HCT116 (cell line): ENCODE measurements at regions not wholly inside any gene's neighbourhood (a gene's known extent, or its start where the extent isn't known, plus 50 kb on each side); places are given as distances from the start of the nearest gene placed in this dataset.

Experiments
- ATAC-seq: fragments of 200-7000 bp; cut with Tn5 transposase; 2 replicates; pipeline ENCODE4 v1.9.1; 2020; ENCODE audit warnings: mild to moderate bottlenecking, moderate library complexity
- BruUV-seq: library from RNA; stranded (reverse); fragments of 400-500 nt; replicated peaks from 2 replicates; lab custom pipeline; 2021; lab: Mats Ljungman, UMichigan
- CTCF ChIA-PET: fragments of 300-600 bp; sonication (Branson Sonifier 250); formaldehyde crosslinking; loops from one replicate; lab custom pipeline; 2021; ENCODE audit warnings: antibody characterized with exemption; lab: Charles Lee
- POLR2A ChIA-PET: fragments of 300-600, 350-600 bp; sonication (Branson Sonifier 250); formaldehyde crosslinking; loops from one replicate; lab custom pipeline; 2021; ENCODE audit warnings: antibody characterized with exemption; lab: Charles Lee
- RAD21 ChIA-PET, 2 experiments: fragments of 300-600 bp; sonication (Branson Sonifier 250); formaldehyde crosslinking; loops; one replicate each; lab custom pipeline; 2023; ENCODE audit warnings: low total read pairs in 2 of 2; ENCODE audit not compliant: uncharacterized antibody in 2 of 2, unreplicated experiment in 2 of 2, low non-redundant PET in 1 of 2; lab: Charles Lee
- DNase-seq: peaks from one replicate; pipeline ENCODE4 v3.0.0-alpha.2; 2010; ENCODE audit warnings: low read depth, low spot score
- H2AFZ ChIP-seq: fragments of 200-600 bp; shearing (Covaris generic), sonication (generic); 2 replicates; pipeline ENCODE4 v1.6.1; 2017; ENCODE audit warnings: low read depth, mixed run types, mixed read lengths, antibody characterized with exemption, low read length; ENCODE audit not compliant: poor library complexity, severe bottlenecking
- H3K27ac ChIP-seq: 2 replicates; pipeline ENCODE4 v1.5.1; 2012; ENCODE audit warnings: low read depth, low read length
- H3K27me3 ChIP-seq: fragments of 200-600 bp; sonication (generic); 2 replicates; pipeline ENCODE4 v1.6.1; 2016; ENCODE audit warnings: mixed run types, low read length, mixed read lengths; ENCODE audit not compliant: insufficient read depth
- H3K36me3 ChIP-seq, 2 experiments: fragments of 200-500 bp in 1 of 2; fragments of 200-600 bp in 1 of 2; sonication (Bioruptor generic) in 1 of 2; sonication (generic) in 1 of 2; 2 replicates each; pipeline versions ENCODE4 v1.5.1 to v1.6.1; 2014 to 2016; ENCODE audit warnings: low read length in 2 of 2, inconsistent platforms in 1 of 2, mixed read lengths in 1 of 2, mixed run types in 1 of 2; ENCODE audit not compliant: insufficient read depth in 2 of 2, control insufficient read depth in 1 of 2
- H3K4me1 ChIP-seq, 2 experiments: fragments of 200-600 bp in 1 of 2; sonication (generic) in 1 of 2; 2 replicates each; pipeline versions ENCODE4 v1.5.1 to v1.6.1; 2012 to 2017; ENCODE audit warnings: low read length in 2 of 2, inconsistent platforms in 1 of 2, mild to moderate bottlenecking in 1 of 2, mixed read lengths in 1 of 2, mixed run types in 1 of 2, moderate library complexity in 1 of 2; ENCODE audit not compliant: insufficient read depth in 2 of 2, control insufficient read depth in 1 of 2
- H3K4me2 ChIP-seq: fragments of 200-600 bp; sonication (generic); 2 replicates; pipeline ENCODE4 v1.6.1; 2017; ENCODE audit warnings: mixed run types, low read length, mixed read lengths
- H3K4me3 ChIP-seq, 2 experiments: fragments of 200-600 bp in 1 of 2; sonication (generic) in 1 of 2; replicated peaks in 1 of 2; 2 replicates each; pipeline ENCODE4 v1.5.1; 2011 to 2016; ENCODE audit warnings: low read length in 2 of 2, control low read depth in 1 of 2, low read depth in 1 of 2, mild to moderate bottlenecking in 1 of 2, mixed read lengths in 1 of 2, mixed run types in 1 of 2
- H3K79me2 ChIP-seq: fragments of 200-600 bp; sonication (generic); 2 replicates; pipeline ENCODE4 v1.6.1; 2017; ENCODE audit warnings: mild to moderate bottlenecking, mixed run types, low read length, moderate library complexity, mixed read lengths; ENCODE audit not compliant: insufficient read depth
- H3K9ac ChIP-seq: fragments of 200-600 bp; sonication (generic); 2 replicates; pipeline ENCODE4 v1.6.1; 2016; ENCODE audit warnings: low read length, mixed read lengths
- H3K9me2 ChIP-seq: fragments of 200-600 bp; sonication (generic), shearing (Covaris generic); 2 replicates; pipeline ENCODE4 v1.6.1; 2017; ENCODE audit warnings: mixed run types, mild to moderate bottlenecking, moderate library complexity; ENCODE audit not compliant: insufficient read depth
- H3K9me3 ChIP-seq, 2 experiments: fragments of 200-500 bp in 1 of 2; fragments of 200-600 bp in 1 of 2; sonication (Bioruptor generic) in 1 of 2; sonication (generic) in 1 of 2; 2 replicates each; pipeline ENCODE4 v1.6.1; 2014 to 2017; ENCODE audit warnings: low read length in 2 of 2, mixed read lengths in 2 of 2, inconsistent platforms in 1 of 2, low read depth in 1 of 2, mild to moderate bottlenecking in 1 of 2, mixed run types in 1 of 2, moderate library complexity in 1 of 2; ENCODE audit not compliant: control insufficient read depth in 1 of 2, insufficient read depth in 1 of 2
- H4K20me1 ChIP-seq: fragments of 200-600 bp; sonication (generic), shearing (Covaris generic); 2 replicates; pipeline ENCODE4 v1.6.1; 2017; ENCODE audit warnings: mixed run types, mild to moderate bottlenecking, moderate library complexity; ENCODE audit not compliant: insufficient read depth
- ATF3 ChIP-seq: IDR thresholded peaks from 2 replicates; pipeline ENCODE4 v1.6.1; 2012
- CEBPB ChIP-seq: IDR thresholded peaks from 2 replicates; pipeline ENCODE4 v1.6.1; 2012; ENCODE audit warnings: low read depth
- EGR1 ChIP-seq: IDR thresholded peaks from 2 replicates; pipeline ENCODE4 v1.6.1; 2012; ENCODE audit warnings: low read depth
- ELF1 ChIP-seq: IDR thresholded peaks from 2 replicates; pipeline ENCODE4 v1.6.1; 2012; ENCODE audit warnings: low read depth, borderline replicate concordance
- EZH2 ChIP-seq: fragments of 200-600 bp; sonication (generic); IDR thresholded peaks from 2 replicates; pipeline ENCODE4 v1.6.1; 2017; ENCODE audit warnings: antibody characterized with exemption, mixed run types
- FOSL1 ChIP-seq: IDR thresholded peaks from 2 replicates; pipeline ENCODE4 v1.6.1; 2012; ENCODE audit warnings: low read depth
- JUND ChIP-seq: IDR thresholded peaks from 2 replicates; pipeline ENCODE4 v1.6.1; 2012
- MAX ChIP-seq: IDR thresholded peaks from 2 replicates; pipeline ENCODE4 v1.6.1; 2012
- POLR2A ChIP-seq: IDR thresholded peaks from 2 replicates; pipeline ENCODE4 v1.7.0; 2011; ENCODE audit warnings: borderline replicate concordance; ENCODE audit not compliant: insufficient read depth, insufficient read length; ENCODE audit errors: extremely low read depth
- POLR2AphosphoS5 ChIP-seq: IDR thresholded peaks from 2 replicates; pipeline ENCODE4 v1.6.1; 2011; ENCODE audit warnings: mild to moderate bottlenecking, low read depth, low read length, moderate library complexity
- REST ChIP-seq: IDR thresholded peaks from 2 replicates; pipeline ENCODE4 v1.6.1; 2012; ENCODE audit warnings: low read depth
- SP1 ChIP-seq: IDR thresholded peaks from 2 replicates; pipeline ENCODE4 v1.6.1; 2012; ENCODE audit warnings: low read depth
- ZNF274 ChIP-seq: fragments of 200-500 bp; sonication (Bioruptor generic); IDR thresholded peaks from 2 replicates; pipeline ENCODE4 v1.6.1; 2014; ENCODE audit warnings: mild to moderate bottlenecking, low read depth, low read length, inconsistent platforms
- intact Hi-C: fragments of 100-400 bp; cut with micrococcal nuclease; formaldehyde crosslinking; loops from 2 replicates; pipeline ENCODE4 v1.10.0; 2022

DNA sequence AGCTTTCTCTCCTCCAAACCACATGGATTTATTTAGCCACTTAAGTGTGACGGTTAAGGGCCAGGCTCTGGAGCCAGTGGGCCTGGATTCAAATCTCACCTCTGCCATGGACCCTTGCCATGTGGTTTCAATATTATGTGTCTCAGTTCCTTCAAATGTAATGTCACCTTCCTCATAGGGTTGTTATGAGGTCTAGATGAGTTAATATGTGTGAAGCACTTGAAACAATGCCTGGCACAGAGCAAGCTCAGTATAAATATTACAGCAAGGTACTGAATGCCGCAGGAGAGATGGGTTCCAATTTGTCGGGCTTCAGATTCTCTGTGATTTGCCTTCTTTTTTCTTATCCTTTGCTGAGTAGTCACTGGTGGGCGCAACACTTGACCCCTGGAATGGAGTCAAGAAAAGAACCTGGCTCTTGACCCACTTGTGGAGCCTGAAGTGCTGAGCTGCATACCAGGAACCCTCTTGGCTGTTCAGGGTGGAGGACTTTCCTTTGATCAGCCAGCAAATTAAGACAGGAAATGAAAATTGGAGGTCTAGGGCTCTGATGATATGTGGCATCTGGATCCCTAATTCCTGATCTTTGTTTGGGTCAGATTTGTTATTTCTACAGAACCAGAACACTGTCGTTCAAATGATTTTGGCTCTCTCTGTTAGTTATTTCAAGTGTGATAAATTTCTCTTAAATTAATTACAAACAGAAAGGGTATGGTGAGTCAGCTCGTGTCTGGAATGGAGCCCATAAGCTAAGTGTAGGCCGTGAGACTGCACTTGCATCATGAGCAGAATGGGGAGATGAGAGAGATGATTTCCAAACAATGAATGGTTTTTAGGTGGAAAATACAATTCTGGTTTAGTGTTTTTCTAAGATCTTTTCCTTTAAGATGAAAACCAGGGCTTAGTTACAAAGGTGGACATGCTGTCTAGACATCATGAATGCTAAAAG, 293.0 kb downstream of the KCNS3 start:
- no peaks in the 10 kb centered on the region for H3K27me3 ChIP-seq
- H3K9me2 ChIP-seq = no peaks in the 10 kb centered on the region
- H3K4me3 ChIP-seq = no peak overlapping the region
- no TSS peak for BruUV-seq
- H3K27ac ChIP-seq = no peak overlapping the region
- intact Hi-C loops = loop anchor here (10.0 kb wide), 1 partner anchor 697 kb away; no protein-coding TSS in a partner anchor
- ATAC-seq (no peak), DNase-seq (no peak)
- H3K4me1 ChIP-seq = no peaks in the 10 kb centered on the region
- ChIA-PET RAD21 (no interaction called here), POLR2A (no interaction called here), CTCF (no interaction called here)
- TF ChIP-seq FOSL1 (no peak), ZNF274 (no peak), ATF3 (no peak), ELF1 (no peak)
- no peaks in the 10 kb centered on the region for H3K36me3 ChIP-seq
- H2AFZ ChIP-seq = no peak overlapping the region
- H3K4me2 ChIP-seq = no peak overlapping the region
- no peaks in the 10 kb centered on the region for H3K79me2 ChIP-seq
- no peaks in the 10 kb centered on the region for H3K9me3 ChIP-seq
- no peaks in the 10 kb centered on the region for H4K20me1 ChIP-seq
- H3K9ac ChIP-seq = no peak overlapping the region

DNA sequence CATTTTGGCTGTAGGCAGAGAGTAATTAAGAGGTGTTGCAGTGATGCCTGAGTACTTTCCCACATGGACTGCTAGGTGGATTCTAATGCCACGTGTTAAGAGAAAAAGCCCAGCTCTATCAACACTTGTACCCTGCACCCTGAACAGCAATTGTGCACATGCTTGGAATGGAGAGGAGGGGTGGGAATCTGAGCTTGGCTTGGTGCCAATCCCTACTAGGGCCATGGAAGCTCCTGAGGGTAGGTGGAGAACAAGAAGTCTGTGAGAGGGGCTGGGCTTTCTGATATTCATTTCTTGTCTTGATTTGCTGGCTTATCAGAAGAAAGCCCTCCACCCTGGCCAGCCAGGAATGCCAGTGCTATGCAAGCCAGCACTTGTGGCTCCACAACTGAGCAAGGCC, 292.2 kb downstream of the KCNS3 start:
- Histone ChIP-seq H3K79me2 (no peaks in the 10 kb centered on the region), H3K27ac (no peak overlapping the region), H3K36me3 (no peaks in the 10 kb centered on the region), H3K9me3 (no peaks in the 10 kb centered on the region), H4K20me1 (no peaks in the 10 kb centered on the region)
- CTCF ChIA-PET = no interaction called here
- no peak for ATAC-seq
- TF ChIP-seq CEBPB (no peak), EGR1 (no peak), MAX (no peak), FOSL1 (no peak), SP1 (no peak), EZH2 (no peak), JUND (no peak), REST (no peak), POLR2AphosphoS5 (no peak), POLR2A (no peak), ZNF274 (no peak)
- TF ChIP-seq, all 23 proteins: peak for 0
- no peak for DNase-seq
- Histone ChIP-seq H2AFZ (no peak overlapping the region), H3K4me3 (no peak overlapping the region), H3K4me1 (no peaks in the 10 kb centered on the region), H3K27me3 (no peaks in the 10 kb centered on the region), H3K4me2 (no peak overlapping the region), H3K9ac (no peak overlapping the region), H3K9me2 (no peaks in the 10 kb centered on the region)
- no TSS peak for BruUV-seq
- intact Hi-C loops = loop anchor here (10.0 kb wide), 1 partner anchor 696 kb away; no protein-coding TSS in a partner anchor
- ChIA-PET POLR2A (no interaction called here), RAD21 (no interaction called here)
